IMR-90 (cell line): ENCODE measurements at regions not wholly inside any gene's neighbourhood (a gene's known extent, or its start where the extent isn't known, plus 50 kb on each side); places are given as distances from the start of the nearest gene placed in this dataset.

Experiments used
- ATAC-seq: fragments of 200-7000 bp; cut with Tn5 transposase; 2 replicates; pipeline ENCODE4 v1.9.1; 2020; ENCODE audit warnings: low read depth, mild to moderate bottlenecking, moderate library complexity
- BruUV-seq: library from RNA; stranded (reverse); fragments of 400-500 nt; replicated peaks from 2 replicates; lab custom pipeline; 2021; lab: Mats Ljungman, UMichigan
- CTCF ChIA-PET: fragments of 300-600 bp; formaldehyde crosslinking; extraction: SDS; loops from one replicate; lab custom pipeline; 2021; ENCODE audit warnings: antibody characterized with exemption; lab: Yijun Ruan, JAX
- POLR2A ChIA-PET: fragments of 300-600 bp; sonication (Branson Sonifier 250); formaldehyde crosslinking; loops from one replicate; lab custom pipeline; 2022; ENCODE audit warnings: antibody characterized with exemption; ENCODE audit not compliant: unreplicated experiment; lab: Charles Lee
- DNase-seq: peaks from one replicate; pipeline ENCODE4 v3.0.0; 2013
- H2AFZ ChIP-seq: replicated peaks from 2 replicates; pipeline ENCODE3; 2013; ENCODE audit warnings: low read length, mild to moderate bottlenecking; ENCODE audit not compliant: poor library complexity
- H2AK5ac ChIP-seq: 2 replicates; pipeline ENCODE4 v1.6.1; 2013; ENCODE audit warnings: low read depth, low read length, inconsistent platforms
- H2AK9ac ChIP-seq: replicated peaks from 2 replicates; pipeline ENCODE3; 2013; ENCODE audit warnings: mild to moderate bottlenecking, low read depth, low read length, moderate library complexity; ENCODE audit not compliant: poor library complexity
- H2BK120ac ChIP-seq: 2 replicates; pipeline ENCODE4 v1.6.1; 2013; ENCODE audit warnings: low read depth, low read length, inconsistent platforms
- H2BK15ac ChIP-seq: 3 replicates; pipeline ENCODE4 v1.6.1; 2013; ENCODE audit warnings: low read depth, low read length, inconsistent platforms
- H2BK20ac ChIP-seq: 2 replicates; pipeline ENCODE4 v1.6.1; 2013; ENCODE audit warnings: low read depth, mild to moderate bottlenecking, inconsistent platforms, low read length, moderate library complexity
- H2BK5ac ChIP-seq: 2 replicates; pipeline ENCODE4 v1.6.1; 2013; ENCODE audit warnings: mild to moderate bottlenecking, low read depth, low read length, inconsistent platforms; ENCODE audit not compliant: poor library complexity, severe bottlenecking
- H3K14ac ChIP-seq: replicated peaks from 2 replicates; pipeline ENCODE4 v1.6.1; 2013; ENCODE audit warnings: low read depth, low read length, inconsistent platforms
- H3K18ac ChIP-seq: 2 replicates; pipeline ENCODE4 v1.6.1; 2013; ENCODE audit warnings: low read depth, low read length, control low read depth
- H3K23ac ChIP-seq: 2 replicates; pipeline ENCODE4 v1.6.1; 2013; ENCODE audit warnings: low read depth, low read length, inconsistent platforms
- H3K27ac ChIP-seq: 2 replicates; pipeline ENCODE4 v1.5.1; 2013; ENCODE audit warnings: mild to moderate bottlenecking, control low read depth, low read length; ENCODE audit not compliant: insufficient read depth
- H3K27me3 ChIP-seq: 2 replicates; pipeline ENCODE4 v1.6.1; 2013; ENCODE audit warnings: low read length; ENCODE audit not compliant: control insufficient read depth, insufficient read depth
- H3K36me3 ChIP-seq: 2 replicates; pipeline ENCODE4 v1.6.1; 2013; ENCODE audit warnings: low read length, mixed read lengths; ENCODE audit not compliant: control insufficient read depth, insufficient read depth
- H3K4ac ChIP-seq: 2 replicates; pipeline ENCODE4 v1.6.1; 2013; ENCODE audit warnings: low read depth, low read length, inconsistent platforms
- H3K4me1 ChIP-seq: 2 replicates; pipeline ENCODE4 v1.6.1; 2013; ENCODE audit warnings: low read length, mixed read lengths; ENCODE audit not compliant: control insufficient read depth, insufficient read depth
- H3K4me2 ChIP-seq: 2 replicates; pipeline ENCODE4 v1.6.1; 2013; ENCODE audit warnings: low read depth, mild to moderate bottlenecking, control low read depth, low read length, moderate library complexity
- H3K4me3 ChIP-seq: 2 replicates; pipeline ENCODE4 v1.5.1; 2013; ENCODE audit warnings: low read depth, mild to moderate bottlenecking, control low read depth, low read length, moderate library complexity; ENCODE audit not compliant: insufficient read depth
- H3K56ac ChIP-seq: 2 replicates; pipeline ENCODE4 v1.6.1; 2013; ENCODE audit warnings: low read length, inconsistent platforms; ENCODE audit not compliant: insufficient read depth; ENCODE audit errors: extremely low read depth
- H3K79me1 ChIP-seq, 2 experiments: 2 replicates each; pipeline ENCODE4 v1.6.1; 2013; ENCODE audit warnings: low read length in 2 of 2, inconsistent platforms in 1 of 2, low read depth in 1 of 2
- H3K9ac ChIP-seq: 2 replicates; pipeline ENCODE4 v1.6.1; 2013; ENCODE audit warnings: low read depth, low read length, control low read depth
- H3K9me1 ChIP-seq: 2 replicates; pipeline ENCODE4 v1.6.1; 2013; ENCODE audit warnings: low read length, inconsistent platforms; ENCODE audit not compliant: insufficient read depth
- H3K9me3 ChIP-seq: 2 replicates; pipeline ENCODE4 v1.6.1; 2013; ENCODE audit warnings: low read length; ENCODE audit not compliant: control insufficient read depth, insufficient read depth
- H4K20me1 ChIP-seq: 2 replicates; pipeline ENCODE4 v1.6.1; 2013; ENCODE audit warnings: low read length, inconsistent platforms; ENCODE audit not compliant: insufficient read depth
- H4K5ac ChIP-seq: 2 replicates; pipeline ENCODE4 v1.6.1; 2013; ENCODE audit warnings: mild to moderate bottlenecking, low read depth, low read length, control low read depth
- H4K8ac ChIP-seq, 2 experiments: 2 replicates each; pipeline ENCODE4 v1.6.1; 2013; ENCODE audit warnings: low read depth in 2 of 2, low read length in 2 of 2, control low read depth in 1 of 2, inconsistent platforms in 1 of 2
- H4K91ac ChIP-seq: 2 replicates; pipeline ENCODE4 v1.6.1; 2013; ENCODE audit warnings: low read depth, low read length, inconsistent platforms; ENCODE audit not compliant: insufficient read depth
- FOS ChIP-seq: fragments of 150-350 bp; IDR thresholded peaks from 2 replicates; pipeline ENCODE4 v1.6.1; 2016; ENCODE audit warnings: low read depth, low read length
- MAFK ChIP-seq: IDR thresholded peaks from 2 replicates; pipeline ENCODE4 v1.6.1; 2012; ENCODE audit warnings: low read depth, low read length, improper control_type of control experiment
- NFE2L2 ChIP-seq: fragments of 150-350 bp; IDR thresholded peaks from 2 replicates; pipeline ENCODE4 v1.6.1; 2016; ENCODE audit warnings: low read depth, mild to moderate bottlenecking, low read length
- RFX5 ChIP-seq: IDR thresholded peaks from 2 replicates; pipeline ENCODE4 v1.8.0; 2012; ENCODE audit warnings: low read depth, mild to moderate bottlenecking, low read length, moderate library complexity
- WGBS, 2 experiments: methylation state at CpG; one replicate each; pipeline versions ENCODE4 v1.1.5 to v1.1.7; 2013; ENCODE audit warnings: missing lambda C conversion rate in 2 of 2; ENCODE audit not compliant: insufficient read length in 1 of 2; ENCODE audit errors: extremely low coverage in 2 of 2; 5-methylcytosine and 5-hydroxymethylcytosine counted together
- dilution Hi-C: fragments of 300-500 bp; cut with HindIII; formaldehyde crosslinking; loops from one replicate; pipeline ENCODE4 v1.14.3; 2018; ENCODE audit warnings: low sequenced_read_pairs; ENCODE audit not compliant: unreplicated experiment
- in situ Hi-C: fragments of 300-500 bp; cut with MboI; formaldehyde crosslinking; loops from 3 replicates; pipeline ENCODE4 v1.14.3; 2019; ENCODE audit warnings: low sequenced_read_pairs, inconsistent platforms, mixed read lengths
- intact Hi-C: fragments of 100-400 bp; cut with micrococcal nuclease; formaldehyde crosslinking; loops from 2 replicates; pipeline ENCODE4 v1.10.0; 2022
- TF ChIP-seq, protein P1 (sequence below): fragments of 150-350 bp; IDR thresholded peaks from 2 replicates; pipeline ENCODE4 v1.6.1; 2017; ENCODE audit warnings: mild to moderate bottlenecking, antibody characterized with exemption, low read length, low read depth

DNA sequence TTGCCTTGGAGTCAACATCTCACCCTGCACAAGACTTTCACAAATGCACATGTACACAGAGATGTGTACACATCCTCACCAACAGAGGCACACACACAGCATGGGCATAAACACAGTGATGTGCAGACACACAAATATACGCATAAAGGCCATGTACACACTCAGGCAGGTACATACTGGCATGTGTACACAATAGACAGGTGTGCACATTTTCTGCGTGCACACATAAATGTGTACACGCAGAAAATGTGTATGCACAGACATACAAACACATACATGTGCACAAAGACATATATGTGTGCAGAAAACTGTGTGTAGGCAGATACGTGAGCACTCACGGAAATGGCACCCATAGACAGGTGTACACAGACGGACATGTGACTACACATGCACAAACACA lies 85.3 kb upstream of the ZBTB40 start:
- H3K18ac ChIP-seq = no peak overlapping the region
- H2AK5ac ChIP-seq = no peak overlapping the region
- no peak overlapping the region for H3K4me3 ChIP-seq
- H4K20me1 ChIP-seq = 0 out of 2 replicates have a peak, but pooled peaks cover 3% of the 10 kb centered on the region
- BruUV-seq = no TSS peak
- H3K27me3 ChIP-seq = peaks cover 70% of the 10 kb centered on the region
- no peak for ATAC-seq
- intact Hi-C loops (no loop called here), in situ Hi-C loops (no loop called here), dilution Hi-C loops (no loop called here)
- no peak overlapping the region for H4K8ac ChIP-seq
- no peak overlapping the region for H2BK15ac ChIP-seq
- no peak for DNase-seq
- peak overlapping the region; percentile 33 for H2AFZ ChIP-seq
- no peak overlapping the region for H2AK9ac ChIP-seq
- no peak overlapping the region for H3K23ac ChIP-seq
- no peaks in the 10 kb centered on the region for H3K4me1 ChIP-seq
- no peak overlapping the region for H3K4me2 ChIP-seq
- no peak overlapping the region for H4K91ac ChIP-seq
- no peak overlapping the region for H3K4ac ChIP-seq
- H3K9ac ChIP-seq = no peak overlapping the region
- H3K9me3 ChIP-seq = no peaks in the 10 kb centered on the region
- CTCF ChIA-PET = no interaction called here
- no peak overlapping the region for H4K5ac ChIP-seq
- H3K79me1 ChIP-seq = no peaks in the 10 kb centered on the region
- no peak overlapping the region for H3K27ac ChIP-seq
- no peak overlapping the region for H2BK20ac ChIP-seq
- H3K56ac ChIP-seq = no peak overlapping the region
- H2BK120ac ChIP-seq = no peak overlapping the region
- H3K36me3 ChIP-seq = no peaks in the 10 kb centered on the region
- H3K9me1 ChIP-seq = 0 out of 2 replicates have a peak, but pooled peaks cover 2% of the 10 kb centered on the region
- H2BK5ac ChIP-seq = no peak overlapping the region
- WGBS, 2 experiments = 85% methylated on average over 2 of the region's 6 CpGs; no CpG with 5 or more reads in 1 of the 2 experiments
- TF ChIP-seq RFX5 = no peak
- no peak for TF ChIP-seq FOS
- TF ChIP-seq, protein P1, sequence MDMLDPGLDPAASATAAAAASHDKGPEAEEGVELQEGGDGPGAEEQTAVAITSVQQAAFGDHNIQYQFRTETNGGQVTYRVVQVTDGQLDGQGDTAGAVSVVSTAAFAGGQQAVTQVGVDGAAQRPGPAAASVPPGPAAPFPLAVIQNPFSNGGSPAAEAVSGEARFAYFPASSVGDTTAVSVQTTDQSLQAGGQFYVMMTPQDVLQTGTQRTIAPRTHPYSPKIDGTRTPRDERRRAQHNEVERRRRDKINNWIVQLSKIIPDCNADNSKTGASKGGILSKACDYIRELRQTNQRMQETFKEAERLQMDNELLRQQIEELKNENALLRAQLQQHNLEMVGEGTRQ = no peak
- no peak for TF ChIP-seq NFE2L2
- TF ChIP-seq MAFK = no peak
- H3K14ac ChIP-seq = no peak overlapping the region
- POLR2A ChIA-PET = no interaction called here
